ENCODE measurements at regions not wholly inside any gene's neighbourhood (a gene's known extent, or its start where the extent isn't known, plus 50 kb on each side); places are given as distances from the start of the nearest gene placed in this dataset.

DNA sequence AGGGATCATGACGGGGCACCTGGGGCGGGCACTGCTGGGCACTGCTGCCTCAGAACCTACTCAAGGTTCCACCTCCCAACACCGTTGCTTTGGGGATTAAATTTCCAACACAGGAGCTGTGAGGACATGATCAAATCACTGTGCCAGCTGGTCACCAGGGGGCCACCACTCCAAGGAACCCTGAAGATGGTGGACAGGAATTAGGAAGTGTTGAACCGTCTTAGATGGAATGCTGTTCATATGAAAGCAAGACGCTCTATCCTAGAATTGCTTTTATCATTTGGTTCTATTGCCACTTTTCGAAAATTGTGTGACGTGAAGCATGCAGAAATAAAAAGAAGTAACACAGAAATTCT is 140.3 kb downstream of the DLL1 start:
- no peak for TF ChIP-seq CTCF (IDR thresholded peaks at IDR 0.05; ENCODE audit: borderline replicate concordance, extremely low read depth, low read length, poor library complexity, severe bottlenecking)
- TF ChIP-seq EZH2 (IDR thresholded peaks at IDR 0.05; ENCODE audit: borderline replicate concordance, low read depth, low read length, severe bottlenecking) = no peak

Data from DND-41 (cell line).